ENCODE measurements at regions not wholly inside any gene's neighbourhood (a gene's known extent, or its start where the extent isn't known, plus 50 kb on each side); places are given as distances from the start of the nearest gene placed in this dataset.

DNA sequence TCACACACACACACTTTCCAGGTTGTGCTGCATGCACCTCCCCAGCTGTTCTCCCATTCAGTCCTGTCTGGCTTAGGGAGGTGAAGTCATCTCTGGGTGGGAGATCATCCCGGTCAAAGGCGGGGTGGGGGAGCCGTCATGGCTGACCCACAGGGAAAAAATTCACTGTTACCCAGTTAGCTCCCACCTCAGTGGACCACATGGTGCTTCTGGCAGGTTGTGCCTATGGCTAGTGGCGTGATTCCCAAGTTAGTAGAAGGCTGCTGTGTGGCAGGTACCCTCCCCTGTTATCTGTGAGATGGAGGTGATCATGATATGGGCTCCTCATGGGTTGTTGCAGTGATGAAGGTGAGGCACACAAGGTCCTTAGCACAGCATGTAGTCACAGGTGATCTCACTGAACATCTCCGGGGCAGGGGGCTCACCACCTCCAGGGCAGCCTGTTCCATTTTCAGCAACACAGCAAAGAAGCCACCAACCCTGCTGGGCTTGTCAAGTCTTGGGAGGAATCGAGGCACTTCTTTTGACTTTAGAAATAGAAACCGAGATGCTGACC lies 154.9 kb upstream of the CCND2 start:
- no peaks in the 10 kb centered on the region for H3K36me3 ChIP-seq
- H3K27ac ChIP-seq, result no peak overlapping the region
- intact Hi-C loops (cut with DNase I; ENCODE audit: low total_unique reads), result no loop called here
- no peaks in the 10 kb centered on the region for H3K4me1 ChIP-seq
- H3K9me3 ChIP-seq, result no peaks in the 10 kb centered on the region
- TF ChIP-seq, protein P1, sequence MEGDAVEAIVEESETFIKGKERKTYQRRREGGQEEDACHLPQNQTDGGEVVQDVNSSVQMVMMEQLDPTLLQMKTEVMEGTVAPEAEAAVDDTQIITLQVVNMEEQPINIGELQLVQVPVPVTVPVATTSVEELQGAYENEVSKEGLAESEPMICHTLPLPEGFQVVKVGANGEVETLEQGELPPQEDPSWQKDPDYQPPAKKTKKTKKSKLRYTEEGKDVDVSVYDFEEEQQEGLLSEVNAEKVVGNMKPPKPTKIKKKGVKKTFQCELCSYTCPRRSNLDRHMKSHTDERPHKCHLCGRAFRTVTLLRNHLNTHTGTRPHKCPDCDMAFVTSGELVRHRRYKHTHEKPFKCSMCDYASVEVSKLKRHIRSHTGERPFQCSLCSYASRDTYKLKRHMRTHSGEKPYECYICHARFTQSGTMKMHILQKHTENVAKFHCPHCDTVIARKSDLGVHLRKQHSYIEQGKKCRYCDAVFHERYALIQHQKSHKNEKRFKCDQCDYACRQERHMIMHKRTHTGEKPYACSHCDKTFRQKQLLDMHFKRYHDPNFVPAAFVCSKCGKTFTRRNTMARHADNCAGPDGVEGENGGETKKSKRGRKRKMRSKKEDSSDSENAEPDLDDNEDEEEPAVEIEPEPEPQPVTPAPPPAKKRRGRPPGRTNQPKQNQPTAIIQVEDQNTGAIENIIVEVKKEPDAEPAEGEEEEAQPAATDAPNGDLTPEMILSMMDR (IDR thresholded peaks at IDR 0.05), result no peak
- TF ChIP-seq POLR2A (IDR thresholded peaks at IDR 0.05), result no peak
- H3K4me3 ChIP-seq, result no peak overlapping the region
- no peak for DNase-seq
- H3K27me3 ChIP-seq, result no peaks in the 10 kb centered on the region

DNA sequence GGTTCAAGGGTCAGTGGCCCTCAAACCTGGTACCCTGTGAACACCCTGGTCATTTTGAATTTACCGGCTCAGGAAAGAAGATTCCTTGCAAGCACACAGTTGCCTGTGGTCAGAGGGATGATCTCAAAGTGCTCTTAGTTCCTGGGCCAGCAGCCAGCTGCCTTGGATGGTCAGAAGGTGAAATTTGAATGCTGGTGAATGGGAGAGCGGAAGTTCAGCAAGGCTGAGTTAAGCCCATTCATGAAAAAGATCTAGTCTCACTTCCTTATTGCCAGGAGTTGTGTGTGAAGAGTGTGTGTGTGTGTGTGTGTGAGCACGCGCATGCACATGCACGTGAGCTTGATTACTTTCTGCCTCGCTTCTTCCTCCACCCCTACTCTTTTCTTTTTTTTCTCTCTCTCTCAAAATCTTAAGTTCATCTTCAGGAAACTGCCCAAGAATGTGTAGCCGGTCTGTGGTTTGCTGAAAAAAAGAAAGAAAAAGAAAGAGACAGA lies 155.5 kb upstream of the CCND2 start:
- no peaks in the 10 kb centered on the region for H3K4me1 ChIP-seq
- H3K9me3 ChIP-seq, result no peaks in the 10 kb centered on the region
- TF ChIP-seq, protein P1 (IDR thresholded peaks at IDR 0.05), result no peak
- TF ChIP-seq POLR2A (IDR thresholded peaks at IDR 0.05), result no peak
- no peaks in the 10 kb centered on the region for H3K27me3 ChIP-seq
- no peak overlapping the region for H3K4me3 ChIP-seq
- intact Hi-C loops (cut with DNase I; ENCODE audit: low total_unique reads), result no loop called here
- peak in 1 of 2 donors; percentile 21 for DNase-seq
- H3K36me3 ChIP-seq, result no peaks in the 10 kb centered on the region
- no peak overlapping the region for H3K27ac ChIP-seq

DNA sequence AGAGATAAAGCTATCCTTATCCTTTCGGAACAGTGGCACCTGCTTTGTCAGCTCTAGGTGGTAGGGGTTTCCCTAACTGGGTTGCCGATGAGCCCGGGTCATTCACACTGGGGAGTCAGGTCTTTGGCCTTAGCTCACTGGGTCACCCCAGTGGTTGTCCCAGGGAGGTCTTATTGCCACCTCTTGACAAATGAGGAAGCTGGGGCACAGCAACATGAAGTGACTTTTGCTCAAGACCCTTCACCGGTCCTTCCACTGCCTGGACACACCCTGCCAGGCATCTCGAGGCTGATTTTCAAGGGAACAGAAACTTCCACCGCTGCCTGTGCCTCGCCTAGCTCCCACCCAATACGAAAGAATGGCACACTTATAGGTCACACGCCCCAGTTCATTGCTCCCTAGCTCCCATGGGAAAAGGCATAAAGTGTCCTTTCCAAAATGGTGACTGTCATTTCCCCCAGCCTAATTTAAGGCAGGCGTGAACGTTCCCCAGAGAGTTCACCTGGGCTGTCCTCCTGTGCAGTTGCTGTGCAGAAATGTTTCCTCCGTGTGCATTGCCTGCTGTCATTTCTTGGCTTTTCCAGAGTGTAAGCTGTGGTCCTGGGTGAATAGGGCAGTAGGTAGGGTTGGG lies 156.1 kb upstream of the CCND2 start:
- no peaks in the 10 kb centered on the region for H3K36me3 ChIP-seq
- H3K4me1 ChIP-seq, result no peaks in the 10 kb centered on the region
- H3K27me3 ChIP-seq, result no peaks in the 10 kb centered on the region
- no peak overlapping the region for H3K4me3 ChIP-seq
- TF ChIP-seq, protein P1 (IDR thresholded peaks at IDR 0.05), result no peak
- TF ChIP-seq POLR2A (IDR thresholded peaks at IDR 0.05), result no peak
- no peak for DNase-seq
- intact Hi-C loops (cut with DNase I; ENCODE audit: low total_unique reads), result no loop called here
- H3K27ac ChIP-seq, result no peak overlapping the region
- H3K9me3 ChIP-seq, result no peaks in the 10 kb centered on the region

DNA sequence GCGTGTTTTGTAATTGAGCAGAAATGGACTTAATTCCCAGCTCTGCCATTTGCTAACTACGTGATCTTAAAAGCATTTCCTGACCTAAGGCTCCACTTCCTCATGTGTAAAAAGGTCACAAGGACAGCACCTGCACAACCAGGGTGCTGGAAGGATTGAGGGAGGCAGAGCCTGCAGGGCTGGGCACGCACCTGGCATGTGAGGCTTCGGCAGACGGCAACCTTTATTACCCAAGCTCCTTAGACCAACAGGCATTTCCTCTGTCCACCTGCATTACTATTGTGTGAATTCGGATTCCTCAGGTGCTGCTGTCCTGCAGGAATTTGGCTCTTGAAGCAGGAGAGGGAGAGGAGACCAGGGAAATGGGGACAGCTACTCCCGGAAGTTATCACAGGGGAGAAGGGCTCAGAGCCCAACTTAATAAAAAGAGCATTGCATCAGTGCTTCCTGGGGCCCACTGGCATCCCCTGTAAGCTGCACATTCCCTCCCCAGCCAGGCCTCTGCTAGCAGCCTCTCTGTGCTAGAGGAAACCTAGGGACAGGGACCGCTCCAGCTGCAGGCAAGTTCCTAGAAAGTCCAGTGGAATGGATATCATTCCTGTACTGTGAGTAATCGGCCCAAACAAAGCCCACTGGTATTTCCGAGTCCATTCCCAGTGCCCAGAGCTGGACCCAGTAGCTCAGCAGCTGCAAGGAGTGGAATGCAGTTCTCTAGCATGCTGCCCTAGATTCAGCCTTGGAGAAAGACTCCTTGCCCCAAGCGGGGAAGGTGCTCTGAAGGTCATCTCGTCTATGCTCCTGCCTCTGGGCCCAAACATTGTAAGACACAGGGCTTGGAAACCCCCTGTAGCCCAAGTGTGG lies 157.1 kb upstream of the CCND2 start:
- Histone ChIP-seq H3K27me3 (no peaks in the 10 kb centered on the region), H3K27ac (no peak overlapping the region), H3K36me3 (no peaks in the 10 kb centered on the region), H3K4me3 (no peak overlapping the region), H3K4me1 (no peaks in the 10 kb centered on the region), H3K9me3 (no peaks in the 10 kb centered on the region)
- intact Hi-C loops (cut with DNase I; ENCODE audit: low total_unique reads), result no loop called here
- no peak for DNase-seq
- TF ChIP-seq POLR2A (IDR thresholded peaks at IDR 0.05), result no peak
- TF ChIP-seq, protein P1 (IDR thresholded peaks at IDR 0.05), result no peak

DNA sequence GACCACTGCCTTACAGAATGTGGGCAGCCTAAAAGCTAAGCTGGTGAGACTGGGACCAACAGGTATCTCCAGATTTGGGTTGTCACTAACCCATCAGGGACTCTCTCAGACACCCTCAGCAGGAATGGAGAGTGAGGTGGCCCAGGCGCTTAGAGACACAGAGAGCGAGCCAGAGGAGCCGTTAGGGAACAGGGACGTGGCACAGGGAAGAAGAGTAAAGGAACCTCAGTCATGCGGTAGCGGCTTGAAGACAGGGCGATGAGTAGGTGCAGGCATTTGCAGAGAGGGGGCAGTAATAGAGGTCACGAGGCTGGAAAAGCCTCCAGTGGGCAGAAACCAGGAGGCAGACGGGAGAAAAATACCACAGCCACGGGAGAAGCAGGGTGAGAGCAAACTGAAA lies 158.0 kb upstream of the CCND2 start:
- Histone ChIP-seq H3K9me3 (no peaks in the 10 kb centered on the region), H3K27ac (no peak overlapping the region), H3K4me1 (no peaks in the 10 kb centered on the region), H3K36me3 (no peaks in the 10 kb centered on the region), H3K27me3 (no peaks in the 10 kb centered on the region), H3K4me3 (no peak overlapping the region)
- DNase-seq, result no peak
- no peak for TF ChIP-seq POLR2A (IDR thresholded peaks at IDR 0.05)
- TF ChIP-seq, protein P1 (IDR thresholded peaks at IDR 0.05), result no peak
- intact Hi-C loops (cut with DNase I; ENCODE audit: low total_unique reads), result no loop called here

All from uterus (tissue), 3 donors.